ENCODE measurements at regions not wholly inside any gene's neighbourhood (a gene's known extent, or its start where the extent isn't known, plus 50 kb on each side); places are given as distances from the start of the nearest gene placed in this dataset.

DNA sequence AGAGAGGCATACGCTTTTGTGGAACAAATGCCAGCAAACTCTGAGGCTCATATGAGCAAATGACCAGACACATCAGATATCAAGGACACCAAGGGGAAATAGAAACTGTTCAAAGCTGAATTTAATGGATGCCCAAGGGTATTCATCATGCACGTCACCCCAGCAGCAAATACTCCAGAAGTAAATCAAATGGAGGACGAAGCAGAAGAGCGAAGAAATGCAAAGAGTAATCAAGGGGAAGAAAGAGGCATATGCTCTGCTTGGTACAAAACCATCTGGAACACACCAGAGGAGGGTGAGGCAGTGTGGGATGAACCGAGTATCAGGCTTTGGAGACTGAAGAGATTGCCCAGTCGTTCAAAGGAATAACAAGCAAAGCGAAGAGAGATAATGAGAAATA lies 232.6 kb upstream of the EGLN3 start:
- DNase-seq (ENCODE audit: low read depth in 3 of 3, low spot score in 2 of 3) = no peak

DNA sequence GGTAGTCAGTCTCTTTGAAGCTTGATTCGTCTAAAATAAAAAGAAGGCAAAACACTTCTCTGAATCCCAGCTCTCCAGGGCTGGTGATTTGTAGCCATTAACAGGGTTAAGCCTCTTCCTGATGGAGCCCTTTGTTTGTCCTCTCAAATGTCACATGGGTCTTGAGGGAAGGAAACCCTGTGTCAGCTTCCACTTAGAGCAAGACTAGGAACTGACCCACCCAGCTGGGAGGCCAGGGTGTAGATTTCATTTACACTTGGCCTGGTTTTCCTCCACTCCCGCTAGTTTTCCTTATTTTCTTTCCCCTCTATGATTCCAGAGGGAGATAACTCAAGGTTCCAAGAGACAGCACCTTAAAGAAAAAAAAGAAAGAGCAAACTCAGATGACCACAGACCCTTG lies 230.5 kb upstream of the EGLN3 start:
- no peak for DNase-seq (ENCODE audit: low read depth in 3 of 3, low spot score in 2 of 3)

DNA sequence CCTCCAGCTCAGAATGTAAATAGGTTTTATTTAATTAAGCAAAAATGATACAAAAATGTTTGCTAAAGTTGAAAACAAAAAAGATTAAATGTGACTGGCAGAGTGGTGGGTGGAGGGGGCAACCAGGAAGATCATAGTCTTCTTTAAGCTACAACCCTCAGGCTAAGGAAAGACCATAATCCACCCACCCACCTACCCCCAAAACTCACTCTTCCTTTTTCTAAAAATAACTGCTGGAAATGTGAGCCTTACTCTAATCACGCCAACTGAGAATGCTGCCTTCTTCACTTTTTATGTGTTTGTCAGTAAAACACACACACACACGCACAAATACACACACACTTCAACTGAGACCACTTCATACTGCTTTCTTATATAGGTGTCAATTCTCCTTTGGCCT lies 230.0 kb upstream of the EGLN3 start:
- no peak for DNase-seq (ENCODE audit: low read depth in 3 of 3, low spot score in 2 of 3)

DNA sequence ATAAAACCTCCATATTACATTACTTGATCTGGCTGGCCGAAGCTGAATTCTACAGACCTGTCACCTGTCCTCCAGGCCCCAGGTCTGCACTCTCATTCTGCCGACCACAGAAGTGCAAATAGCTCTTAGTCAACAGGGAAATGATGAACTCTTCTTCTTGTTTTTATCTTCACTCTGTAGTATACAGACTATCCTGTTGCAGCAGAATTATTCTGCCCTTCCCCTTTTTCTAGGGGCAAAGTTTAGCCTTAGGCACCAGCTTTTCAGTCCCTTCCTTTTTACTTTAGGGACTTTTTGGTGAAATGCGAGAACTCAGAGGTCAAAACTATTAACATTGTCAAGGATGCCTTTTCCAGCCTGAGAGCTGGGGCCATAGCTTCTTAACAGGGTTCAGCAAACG lies 229.6 kb upstream of the EGLN3 start:
- no peak for DNase-seq (ENCODE audit: low read depth in 3 of 3, low spot score in 2 of 3)

DNA sequence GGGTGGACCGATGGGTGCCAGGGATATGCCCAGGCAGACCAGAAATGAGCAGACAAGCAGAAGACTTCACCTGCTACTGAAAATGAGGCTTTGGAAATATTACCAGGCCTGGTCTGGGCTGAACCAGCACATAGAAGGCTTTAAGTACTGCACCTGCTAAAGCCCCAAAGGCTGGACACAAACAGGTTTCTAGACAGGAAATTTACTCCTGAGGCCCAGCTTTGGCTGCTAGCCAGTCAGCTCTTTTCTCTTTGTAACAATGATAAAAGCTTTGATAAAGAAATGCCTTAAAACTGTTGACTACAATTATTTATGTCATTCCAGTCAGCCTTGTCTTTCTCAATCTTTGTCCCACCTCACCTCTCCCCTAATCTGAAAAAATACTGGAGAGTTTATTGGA lies 228.9 kb upstream of the EGLN3 start:
- DNase-seq (ENCODE audit: low read depth in 3 of 3, low spot score in 2 of 3) = no peak

DNA sequence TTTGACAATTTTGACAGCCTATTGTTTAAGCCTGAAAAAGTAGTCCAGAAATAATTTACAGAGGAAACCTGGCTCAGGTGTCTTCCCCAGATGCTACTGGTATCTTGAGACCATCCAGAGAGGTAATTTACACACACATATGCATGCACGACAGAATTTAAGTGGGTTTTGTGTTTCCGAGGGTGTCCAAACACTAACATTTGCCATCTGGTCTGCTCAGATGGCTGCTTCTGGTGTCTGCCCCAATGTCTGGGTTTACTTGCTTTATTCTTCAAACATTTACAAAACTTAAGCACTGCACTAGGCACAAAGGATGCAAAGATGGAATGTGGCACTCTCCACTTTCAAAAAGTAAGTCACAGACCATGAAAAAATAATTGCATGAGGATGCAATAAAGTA lies 226.6 kb upstream of the EGLN3 start:
- DNase-seq (ENCODE audit: low read depth in 3 of 3, low spot score in 2 of 3) = no peak

DNA sequence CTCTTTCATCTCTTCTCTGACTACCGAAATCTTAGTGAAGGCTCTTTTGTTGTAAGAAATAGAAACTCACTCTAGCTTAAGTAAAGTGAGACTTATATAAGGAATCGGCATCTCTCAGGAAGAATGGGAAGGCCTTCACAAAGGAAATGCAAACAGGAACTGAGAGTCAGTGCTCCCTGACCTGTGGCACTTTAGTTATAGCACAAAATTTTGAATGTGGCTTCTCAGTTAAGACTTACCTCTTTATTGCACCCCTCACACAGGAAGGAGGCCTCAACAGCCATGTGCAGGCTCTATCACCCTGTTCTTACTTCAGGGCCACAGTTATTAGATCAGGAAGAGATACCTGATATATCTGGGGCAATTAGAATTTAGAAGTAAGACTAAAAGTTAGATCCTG lies 224.7 kb upstream of the EGLN3 start:
- DNase-seq (ENCODE audit: low read depth in 3 of 3, low spot score in 2 of 3) = no peak

DNA sequence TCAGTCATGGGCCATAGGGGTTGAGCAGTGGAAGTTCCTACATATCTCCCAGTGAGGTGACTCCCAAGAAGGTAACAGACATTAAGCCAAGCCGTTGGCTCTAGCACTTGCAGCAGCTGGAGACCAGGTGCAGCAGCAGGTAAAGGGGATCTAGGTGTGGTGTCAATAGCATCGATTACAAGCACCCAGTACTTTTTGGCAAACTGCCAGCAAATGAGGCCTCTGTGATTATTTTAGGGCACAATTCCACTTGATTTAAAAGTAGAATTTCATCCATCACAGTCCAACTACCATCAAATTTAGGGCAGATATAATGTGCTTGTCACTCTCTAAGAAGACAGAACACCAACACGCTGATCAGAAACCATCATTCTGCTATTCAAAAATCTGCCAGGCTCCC lies 224.1 kb upstream of the EGLN3 start:
- no peak for DNase-seq (ENCODE audit: low read depth in 3 of 3, low spot score in 2 of 3)

DNA sequence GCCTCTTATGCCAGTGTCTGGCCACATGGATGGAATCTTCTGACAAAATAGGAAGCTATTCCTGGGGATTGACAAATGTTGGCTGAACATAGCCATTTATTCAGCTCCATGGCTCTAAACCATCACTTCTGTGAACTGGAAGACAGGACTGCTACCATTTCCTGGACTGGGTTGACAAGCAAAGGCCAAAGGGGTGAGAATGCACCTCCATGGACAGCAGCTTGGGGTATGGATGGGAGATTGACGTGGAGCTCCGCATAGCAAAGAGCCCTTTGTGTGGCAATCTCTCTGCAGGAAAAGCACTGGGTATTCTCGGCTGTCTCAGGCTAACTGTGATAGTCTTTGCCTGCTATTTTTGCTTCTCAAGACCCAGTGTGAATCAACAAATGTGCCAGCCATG lies 223.0 kb upstream of the EGLN3 start:
- DNase-seq (ENCODE audit: low read depth in 3 of 3, low spot score in 2 of 3) = no peak

DNA sequence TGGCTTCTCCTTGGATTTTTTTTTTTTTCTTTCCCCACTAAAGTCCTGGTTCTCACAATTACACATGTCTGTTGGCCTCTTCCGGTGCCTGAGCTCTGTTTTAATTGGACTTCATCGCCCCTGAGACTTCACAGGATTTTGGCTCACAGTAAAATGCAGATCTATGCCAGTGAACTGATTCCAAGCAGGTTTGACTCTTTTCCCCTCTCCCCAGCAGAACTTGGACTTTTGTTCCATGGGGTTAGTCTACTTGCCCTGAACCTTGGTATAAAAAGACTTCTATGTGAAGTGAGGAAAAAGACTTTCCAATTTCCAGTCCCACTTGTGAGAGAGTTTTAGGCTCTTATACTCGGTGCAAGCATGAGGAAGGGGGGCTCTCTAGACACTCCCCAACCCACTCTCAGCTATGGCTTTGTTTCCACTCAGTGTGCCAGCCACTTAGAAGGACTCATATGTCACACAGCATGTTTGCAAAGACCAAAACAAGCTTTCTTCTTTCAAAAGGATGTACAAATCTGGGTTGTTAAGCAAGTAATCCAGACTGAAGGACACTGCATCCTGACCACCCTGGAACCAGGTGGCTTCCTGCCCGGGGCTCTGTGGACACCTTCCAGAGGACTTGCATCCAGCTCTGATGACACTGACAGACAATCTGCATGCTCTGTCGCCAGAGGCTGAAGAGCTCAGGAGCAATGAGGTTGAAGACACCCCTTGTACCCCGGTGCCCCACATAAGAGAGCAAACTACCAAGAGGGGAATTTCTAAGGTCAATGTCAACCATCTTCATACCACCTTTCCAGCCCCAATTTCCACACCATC lies 221.9 kb upstream of the EGLN3 start:
- no peak for DNase-seq (ENCODE audit: low read depth in 3 of 3, low spot score in 2 of 3)

DNA sequence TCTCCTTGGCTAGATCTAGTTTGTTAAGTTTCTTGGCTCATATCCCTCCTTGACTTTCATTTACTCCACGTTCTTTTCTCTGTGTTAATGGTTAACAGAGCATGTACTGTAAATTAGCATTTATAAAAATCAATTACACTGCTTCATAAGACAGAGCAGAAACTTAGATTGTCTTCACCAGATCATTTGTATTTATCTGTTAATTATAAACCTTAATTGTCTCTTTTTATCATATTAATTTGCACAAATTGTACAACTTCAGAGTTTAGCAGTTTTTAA lies 221.2 kb upstream of the EGLN3 start:
- DNase-seq (ENCODE audit: low read depth in 3 of 3, low spot score in 2 of 3) = no peak

DNA sequence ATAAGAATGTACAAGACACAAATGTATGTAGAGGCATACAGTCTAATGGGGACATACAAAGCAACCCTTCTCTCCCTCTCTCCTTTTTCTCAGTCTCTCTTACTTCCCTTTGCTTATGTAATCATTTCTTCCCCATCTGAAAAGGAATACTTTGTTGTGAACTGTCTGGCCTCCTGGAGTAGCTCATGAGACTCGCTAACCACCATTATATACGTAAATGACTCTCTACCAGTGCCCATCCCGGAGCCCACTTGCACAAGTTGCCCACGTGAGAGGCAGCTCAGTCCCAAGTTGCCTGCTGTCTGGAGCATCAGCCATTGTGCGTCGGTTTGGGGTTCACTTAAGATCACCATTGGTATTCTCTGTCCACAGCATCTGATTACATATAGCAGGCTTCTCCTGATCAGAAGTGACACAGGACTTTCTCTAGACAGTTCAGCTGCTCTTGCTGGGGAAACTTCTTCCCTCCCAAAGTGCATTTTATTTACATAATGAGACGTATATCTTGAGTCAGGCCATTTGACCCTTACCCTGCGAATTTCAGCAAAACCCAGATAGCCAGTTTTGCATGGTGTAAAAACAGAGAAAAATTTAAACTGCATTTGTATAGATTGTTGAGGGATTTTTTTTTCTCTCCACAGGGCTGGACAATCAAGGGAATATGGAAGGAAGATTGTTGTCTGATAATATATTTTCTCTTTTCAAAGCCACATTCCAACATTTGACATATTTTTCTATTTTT lies 220.7 kb upstream of the EGLN3 start:
- DNase-seq (ENCODE audit: low read depth in 3 of 3, low spot score in 2 of 3) = no peak

DNA sequence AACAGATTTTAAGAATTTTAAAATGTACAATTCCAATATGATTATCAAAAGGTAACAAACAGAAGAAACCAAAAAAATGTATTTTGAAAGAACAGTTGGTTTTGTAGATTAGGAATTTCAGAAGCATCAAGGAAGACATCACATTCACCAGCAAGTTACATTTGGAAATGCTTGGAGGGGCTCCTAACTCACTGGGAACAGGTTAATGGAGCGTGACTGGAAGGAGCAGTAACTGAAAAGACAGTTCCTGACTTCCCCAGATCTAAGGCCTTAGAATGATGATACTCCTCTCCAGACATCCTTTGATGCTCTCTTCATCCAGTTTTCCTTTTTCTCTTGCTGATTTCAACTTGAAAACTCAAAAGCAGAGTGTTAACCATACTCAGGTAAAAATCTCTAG lies 220.0 kb upstream of the EGLN3 start:
- no peak for DNase-seq (ENCODE audit: low read depth in 3 of 3, low spot score in 2 of 3)

DNA sequence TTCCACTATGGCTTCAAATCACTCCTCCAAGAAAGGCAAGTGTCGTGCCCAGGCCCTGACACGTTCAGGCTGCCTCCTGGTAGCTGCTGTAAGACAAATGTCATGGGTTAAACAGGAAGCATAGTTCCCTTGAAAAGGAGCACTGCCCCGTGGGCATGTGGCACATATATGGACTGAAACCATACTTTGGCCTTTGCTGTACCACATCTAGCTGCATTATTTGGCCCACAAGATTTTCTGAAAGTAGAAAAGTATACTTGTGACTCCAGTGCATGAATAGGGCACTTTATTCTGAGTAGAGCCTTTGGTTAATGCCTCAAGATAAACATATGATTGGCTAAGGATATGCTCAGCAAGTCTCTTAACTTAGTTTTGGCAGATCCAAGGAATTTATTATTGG lies 218.7 kb upstream of the EGLN3 start:
- no peak for DNase-seq (ENCODE audit: low read depth in 3 of 3, low spot score in 2 of 3)

DNA sequence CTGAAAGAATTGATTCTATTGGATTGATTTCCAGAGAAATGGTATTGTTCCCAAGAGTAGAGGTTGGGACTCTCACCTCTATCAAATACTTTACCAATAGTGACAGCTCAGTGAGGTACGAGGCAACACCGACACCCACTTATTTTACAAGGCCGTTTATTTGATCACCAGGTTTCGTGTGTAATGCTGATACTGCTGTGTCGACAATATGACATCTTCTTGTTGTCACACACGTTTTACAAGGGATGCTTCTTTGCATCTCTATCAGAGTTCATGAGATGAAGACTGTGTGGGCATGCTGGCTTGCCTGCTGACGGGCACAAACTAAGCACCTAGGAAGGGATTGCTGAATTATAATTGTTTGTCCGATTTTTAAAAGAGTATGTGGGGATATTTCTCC lies 217.8 kb upstream of the EGLN3 start:
- no peak for DNase-seq (ENCODE audit: low read depth in 3 of 3, low spot score in 2 of 3)

DNA sequence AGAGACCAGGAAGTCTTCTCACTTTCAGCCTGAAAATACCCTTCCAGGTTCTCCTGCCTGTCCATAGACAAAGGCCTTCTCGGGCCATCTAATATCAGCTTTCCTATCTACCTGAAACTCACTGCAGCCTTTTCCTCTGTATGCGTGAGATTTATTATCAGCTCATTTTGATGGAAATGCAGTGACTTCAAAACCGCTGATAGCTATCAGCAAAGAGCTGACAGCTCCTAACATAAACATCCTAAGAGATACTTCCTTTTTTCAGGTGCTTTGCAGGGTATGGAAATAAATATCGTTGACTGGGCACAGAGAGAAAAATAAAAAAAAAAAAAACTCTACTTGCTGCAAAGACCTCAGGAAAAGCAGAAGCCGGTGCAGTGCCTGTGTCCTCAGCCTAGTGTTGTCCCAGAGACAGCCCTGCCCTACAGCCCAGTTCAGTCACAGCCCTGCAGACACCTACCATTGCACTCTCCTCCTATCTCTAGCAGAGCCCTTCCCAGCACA lies 215.0 kb upstream of the EGLN3 start:
- no peak for DNase-seq (ENCODE audit: low read depth in 3 of 3, low spot score in 2 of 3)

DNA sequence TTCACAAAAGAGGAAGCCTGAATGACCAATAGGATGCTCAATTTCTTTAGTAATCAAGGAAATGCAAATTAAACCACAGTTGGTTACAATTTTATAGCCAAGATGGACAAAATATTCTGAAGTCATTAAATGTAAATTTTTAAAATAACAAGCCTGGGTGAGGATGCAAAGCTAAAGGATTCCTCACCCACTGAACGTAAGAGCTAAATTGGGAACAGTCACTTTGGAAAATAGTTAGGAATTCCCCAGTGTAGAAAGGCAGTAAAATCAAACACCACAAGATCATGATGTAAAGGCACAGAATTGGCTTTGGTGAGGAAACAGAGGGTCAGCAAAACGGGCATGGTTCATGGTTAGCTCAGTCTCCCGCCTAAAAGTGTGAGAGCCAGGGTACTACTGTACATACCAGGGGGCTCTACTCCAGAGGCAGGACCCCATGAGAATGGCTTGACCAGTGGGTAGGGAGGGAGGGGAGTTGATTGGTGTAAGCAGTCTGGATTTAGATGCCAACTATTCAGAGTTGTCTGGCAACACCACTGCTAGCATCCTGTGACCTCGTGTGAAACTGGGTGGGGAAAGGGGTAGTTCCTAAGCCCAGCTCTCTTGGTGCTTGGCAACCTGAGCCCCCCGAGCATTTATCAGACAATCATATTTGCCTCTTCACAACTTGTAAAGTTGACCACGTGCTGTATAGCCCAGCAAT lies 213.4 kb upstream of the EGLN3 start:
- no peak for DNase-seq (ENCODE audit: low read depth in 3 of 3, low spot score in 2 of 3)

DNA sequence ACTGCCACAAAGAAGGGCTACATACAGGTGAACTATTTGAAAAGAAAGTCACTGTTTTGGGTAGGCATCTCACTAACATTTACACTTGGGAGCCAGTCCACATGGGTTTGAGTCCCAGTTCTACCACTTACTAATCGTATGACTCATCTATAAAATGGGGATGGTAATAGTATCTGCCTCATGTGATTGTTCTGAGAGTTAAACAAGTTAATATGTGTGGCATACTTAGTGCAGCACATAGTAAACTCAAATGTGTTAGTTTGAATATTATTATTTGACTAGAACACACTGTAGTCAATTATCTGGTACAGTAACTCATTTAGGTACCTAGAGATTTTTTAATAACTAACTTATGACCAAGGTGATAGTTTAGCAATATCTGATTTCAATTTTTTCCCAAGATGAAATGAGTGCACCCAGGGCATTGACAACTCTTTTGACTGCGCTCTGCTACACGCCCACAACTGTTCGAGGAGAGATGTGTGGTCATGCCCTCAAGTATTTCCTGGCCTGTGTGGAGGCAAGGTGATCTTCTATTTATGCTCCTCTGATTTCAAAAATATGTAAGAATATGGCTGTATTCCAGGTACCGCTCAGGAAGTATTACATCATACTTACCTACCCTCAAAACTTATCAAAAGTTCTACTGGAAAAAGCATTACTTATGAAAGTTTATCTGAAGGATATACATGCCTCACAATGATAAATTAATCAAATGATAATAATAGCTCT lies 210.6 kb upstream of the EGLN3 start:
- no peak for DNase-seq (ENCODE audit: low read depth in 3 of 3, low spot score in 2 of 3)

DNA sequence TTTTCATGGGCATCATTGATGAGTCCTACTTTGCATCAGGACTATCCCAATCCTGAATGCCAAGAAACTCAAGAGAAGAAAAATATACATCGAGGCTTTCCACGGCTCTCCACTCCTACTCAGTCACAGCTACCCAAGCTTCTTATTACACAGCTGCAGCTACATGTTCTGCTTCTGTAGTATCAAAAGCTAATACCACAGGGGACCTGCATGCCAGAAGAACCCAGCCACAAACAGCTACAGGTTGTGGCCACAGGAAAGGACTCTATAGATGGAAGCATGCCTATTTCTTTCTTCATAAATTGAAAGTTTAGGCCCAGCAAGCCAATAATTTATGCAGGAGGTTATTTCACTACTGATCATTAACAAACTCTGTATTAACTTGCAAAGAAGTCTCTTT lies 209.7 kb upstream of the EGLN3 start:
- DNase-seq (ENCODE audit: low read depth in 3 of 3, low spot score in 2 of 3) = no peak

DNA sequence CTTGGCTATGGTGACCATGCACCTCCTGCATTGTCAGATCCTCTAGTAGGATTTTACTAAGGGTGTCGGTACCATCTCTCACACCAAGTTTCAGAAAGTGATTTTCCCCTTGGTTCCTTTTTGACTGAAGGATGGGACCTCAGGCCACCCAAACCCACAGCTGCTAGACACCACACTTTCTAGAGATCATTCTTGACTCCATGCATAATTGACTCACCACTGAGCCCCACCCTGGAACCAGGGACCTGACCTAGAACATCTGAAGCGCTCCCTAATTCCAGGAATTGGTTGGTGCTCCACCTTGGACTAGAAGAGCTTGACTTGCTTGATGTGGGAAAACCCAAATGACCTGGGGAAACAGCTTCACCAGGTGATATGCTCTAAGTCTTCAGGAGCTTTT lies 206.8 kb upstream of the EGLN3 start:
- no peak for DNase-seq (ENCODE audit: low read depth in 3 of 3, low spot score in 2 of 3)

DNA sequence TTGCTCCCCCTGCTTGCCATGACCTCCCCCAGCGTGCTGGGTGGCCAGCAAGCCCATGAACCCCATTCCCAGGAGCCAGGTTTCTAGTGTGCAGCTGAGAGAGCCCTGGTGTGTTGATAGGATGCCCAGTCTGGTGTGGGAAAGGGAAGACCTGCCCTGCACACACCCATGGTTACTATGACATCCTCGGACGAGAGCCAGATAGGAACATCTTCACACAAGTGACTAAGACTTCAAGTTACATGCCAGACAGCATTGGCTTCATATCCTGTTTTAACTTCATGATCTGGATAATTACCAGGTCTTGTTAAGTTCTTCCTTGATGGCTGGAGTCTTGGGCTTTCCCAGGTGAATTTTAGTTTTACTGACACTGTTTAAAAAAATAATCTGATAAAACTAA lies 196.6 kb upstream of the EGLN3 start:
- no peak for DNase-seq (ENCODE audit: low read depth in 3 of 3, low spot score in 2 of 3)
